ENCODE measurements at regions not wholly inside any gene's neighbourhood (a gene's known extent, or its start where the extent isn't known, plus 50 kb on each side); places are given as distances from the start of the nearest gene placed in this dataset.

GRCh38 chr12:131461096-131461495 lies 249.8 kb upstream of the SFSWAP start:
- Histone ChIP-seq H4K20me1 (ENCODE audit: insufficient read depth, low read length) (no peaks in the 10 kb centered on the region), H3K4me1 (ENCODE audit: control insufficient read depth, insufficient read depth, low read length) (no peaks in the 10 kb centered on the region), H2BK120ac (ENCODE audit: low read depth, low read length) (no peak overlapping the region), H4K8ac (ENCODE audit: low read depth in 2 of 2, low read length in 2 of 2) (no peak overlapping the region), H3K18ac (ENCODE audit: low read depth, low read length) (no peak overlapping the region), H4K91ac (ENCODE audit: insufficient read depth, low read depth, low read length) (no peak overlapping the region), H3K27ac (ENCODE audit: insufficient read depth, low read length) (no peak overlapping the region), H2AK5ac (ENCODE audit: low read depth, low read length) (no peak overlapping the region), H2AFZ (replicated peaks; ENCODE audit: low read length, poor library complexity) (no peak overlapping the region), H3K4me3 (ENCODE audit: insufficient read depth, low read depth, low read length) (no peak overlapping the region), H3K9me3 (ENCODE audit: control insufficient read depth, insufficient read depth, low read length) (peaks cover 28% of the 10 kb centered on the region), H2AK9ac (replicated peaks; ENCODE audit: low read depth, low read length, poor library complexity) (no peak overlapping the region), H3K4me2 (ENCODE audit: low read depth, low read length) (no peak overlapping the region), H3K36me3 (ENCODE audit: control insufficient read depth, insufficient read depth, low read length) (no peaks in the 10 kb centered on the region), H3K27me3 (ENCODE audit: control insufficient read depth, insufficient read depth, low read length) (no peaks in the 10 kb centered on the region), H2BK5ac (ENCODE audit: low read depth, low read length, poor library complexity, severe bottlenecking) (no peak overlapping the region), H2BK20ac (ENCODE audit: low read depth, low read length) (no peak overlapping the region), H3K4ac (ENCODE audit: low read depth, low read length) (no peak overlapping the region), H3K56ac (ENCODE audit: extremely low read depth, insufficient read depth, low read length) (no peak overlapping the region), H3K23ac (ENCODE audit: low read depth, low read length) (no peak overlapping the region), H3K14ac (replicated peaks; ENCODE audit: low read depth, low read length) (no peak overlapping the region), H2BK15ac (ENCODE audit: low read depth, low read length) (no peak overlapping the region), H3K9me1 (ENCODE audit: insufficient read depth, low read length) (no peaks in the 10 kb centered on the region), H3K79me1 (ENCODE audit: low read depth in 1 of 2, low read length in 2 of 2) (no peaks in the 10 kb centered on the region), H4K5ac (ENCODE audit: low read depth, low read length) (no peak overlapping the region), H3K9ac (ENCODE audit: low read depth, low read length) (no peak overlapping the region)
- ChIA-PET POLR2A (ENCODE audit: unreplicated experiment) (no interaction called here), CTCF (no interaction called here)
- dilution Hi-C loops (cut with HindIII; ENCODE audit: low sequenced_read_pairs, unreplicated experiment) (no loop called here), intact Hi-C loops (cut with micrococcal nuclease) (no loop called here), in situ Hi-C loops (cut with MboI; ENCODE audit: low sequenced_read_pairs) (no loop called here)
- no TSS peak for BruUV-seq (replicated peaks)
- DNase-seq (no peak), ATAC-seq (ENCODE audit: low read depth) (no peak)
- WGBS, 2 experiments (ENCODE audit: extremely low coverage in 2 of 2, insufficient read length in 1 of 2): 40% methylated on average over 1 of the region's 2 CpGs; no CpG with 5 or more reads in 1 of the 2 experiments
- TF ChIP-seq POLR2A (IDR thresholded peaks at IDR 0.05; ENCODE audit: low read depth, low read length) (no peak), CEBPB (IDR thresholded peaks at IDR 0.05; ENCODE audit: low read depth, low read length) (no peak), FOS (IDR thresholded peaks at IDR 0.05; ENCODE audit: low read depth, low read length) (no peak), RFX5 (IDR thresholded peaks at IDR 0.05; ENCODE audit: low read depth, low read length) (no peak), SMC3 (IDR thresholded peaks at IDR 0.05; ENCODE audit: low read depth, low read length) (no peak), MAZ (IDR thresholded peaks at IDR 0.05; ENCODE audit: borderline replicate concordance, low read depth, low read length) (no peak)
- TF ChIP-seq, protein P1, sequence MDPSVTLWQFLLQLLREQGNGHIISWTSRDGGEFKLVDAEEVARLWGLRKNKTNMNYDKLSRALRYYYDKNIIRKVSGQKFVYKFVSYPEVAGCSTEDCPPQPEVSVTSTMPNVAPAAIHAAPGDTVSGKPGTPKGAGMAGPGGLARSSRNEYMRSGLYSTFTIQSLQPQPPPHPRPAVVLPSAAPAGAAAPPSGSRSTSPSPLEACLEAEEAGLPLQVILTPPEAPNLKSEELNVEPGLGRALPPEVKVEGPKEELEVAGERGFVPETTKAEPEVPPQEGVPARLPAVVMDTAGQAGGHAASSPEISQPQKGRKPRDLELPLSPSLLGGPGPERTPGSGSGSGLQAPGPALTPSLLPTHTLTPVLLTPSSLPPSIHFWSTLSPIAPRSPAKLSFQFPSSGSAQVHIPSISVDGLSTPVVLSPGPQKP (IDR thresholded peaks at IDR 0.05; ENCODE audit: borderline replicate concordance, low read depth, low read length): no peak

Data from IMR-90 (cell line).